ENCODE measurements at regions not wholly inside any gene's neighbourhood (a gene's known extent, or its start where the extent isn't known, plus 50 kb on each side); places are given as distances from the start of the nearest gene placed in this dataset.

- H3K27ac Mint-ChIP-seq, result no peak overlapping the region
- TF ChIP-seq CTCF (IDR thresholded peaks at IDR 0.05), result no peak
- no peak for ATAC-seq (ENCODE audit: poor library complexity)
- ChIA-PET CTCF (no interaction called here), POLR2A (no interaction called here)
- DNase-seq, result no peak
- H3K4me3 Mint-ChIP-seq, result no peak overlapping the region
- H3K9me3 ChIP-seq (ENCODE audit: control insufficient read depth in 1 of 2, insufficient read depth in 1 of 2, low read length in 2 of 2), result no peaks in the 10 kb centered on the region
- intact Hi-C loops (cut with DNase I, micrococcal nuclease), result no loop called here
- H3K27ac ChIP-seq (ENCODE audit: low read depth in 1 of 2, low read length in 2 of 2), result no peak overlapping the region
- H3K4me3 ChIP-seq (ENCODE audit: low read length), result no peak overlapping the region
- H3K36me3 Mint-ChIP-seq (ENCODE audit: low read depth), result peaks cover 34% of the 10 kb centered on the region
- peaks cover 4% of the 10 kb centered on the region for H3K36me3 ChIP-seq (ENCODE audit: insufficient read depth, low read length)
- H3K4me1 ChIP-seq (ENCODE audit: insufficient read depth, low read length), result peaks cover 16% of the 10 kb centered on the region
- no peaks in the 10 kb centered on the region for H3K27me3 Mint-ChIP-seq
- no peaks in the 10 kb centered on the region for H3K27me3 ChIP-seq (ENCODE audit: control insufficient read depth in 1 of 2, insufficient read depth in 2 of 2, low read length in 2 of 2)
- peaks cover 48% of the 10 kb centered on the region for H3K4me1 Mint-ChIP-seq (ENCODE audit: low read depth)
- no peaks in the 10 kb centered on the region for H3K9me3 Mint-ChIP-seq
Measured at GRCh38 chr10:45553613-45554012, 119.0 kb downstream of the ZFAND4 start.

- peaks cover 46% of the 10 kb centered on the region for H3K4me1 Mint-ChIP-seq (ENCODE audit: low read depth)
- H3K27me3 ChIP-seq (ENCODE audit: control insufficient read depth in 1 of 2, insufficient read depth in 2 of 2, low read length in 2 of 2), result no peaks in the 10 kb centered on the region
- ATAC-seq (ENCODE audit: poor library complexity) (no peak), DNase-seq (no peak)
- peaks cover 36% of the 10 kb centered on the region for H3K36me3 Mint-ChIP-seq (ENCODE audit: low read depth)
- CTCF ChIA-PET, result no interaction called here
- H3K36me3 ChIP-seq (ENCODE audit: insufficient read depth, low read length), result peaks cover 7% of the 10 kb centered on the region
- intact Hi-C loops (cut with DNase I, micrococcal nuclease), result no loop called here
- no peak overlapping the region for H3K27ac ChIP-seq (ENCODE audit: low read depth in 1 of 2, low read length in 2 of 2)
- peaks cover 11% of the 10 kb centered on the region for H3K4me1 ChIP-seq (ENCODE audit: insufficient read depth, low read length)
- H3K4me3 Mint-ChIP-seq, result no peak overlapping the region
- no peak for TF ChIP-seq CTCF (IDR thresholded peaks at IDR 0.05)
- POLR2A ChIA-PET, result no interaction called here
- no peaks in the 10 kb centered on the region for H3K9me3 Mint-ChIP-seq
- H3K9me3 ChIP-seq (ENCODE audit: control insufficient read depth in 1 of 2, insufficient read depth in 1 of 2, low read length in 2 of 2), result no peaks in the 10 kb centered on the region
- no peaks in the 10 kb centered on the region for H3K27me3 Mint-ChIP-seq
- no peak overlapping the region for H3K27ac Mint-ChIP-seq
- no peak overlapping the region for H3K4me3 ChIP-seq (ENCODE audit: low read length)
Measured at GRCh38 chr10:45553155-45553554, 119.4 kb downstream of the ZFAND4 start.

- Mint-ChIP-seq H3K9me3 (no peaks in the 10 kb centered on the region), H3K4me3 (no peak overlapping the region), H3K27ac (no peak overlapping the region), H3K4me1 (ENCODE audit: low read depth) (peaks cover 44% of the 10 kb centered on the region), H3K36me3 (ENCODE audit: low read depth) (peaks cover 43% of the 10 kb centered on the region), H3K27me3 (no peaks in the 10 kb centered on the region)
- DNase-seq (no peak), ATAC-seq (ENCODE audit: poor library complexity) (no peak)
- H3K4me3 ChIP-seq (ENCODE audit: low read length), result no peak overlapping the region
- ChIA-PET CTCF (no interaction called here), POLR2A (no interaction called here)
- intact Hi-C loops (cut with DNase I, micrococcal nuclease), result no loop called here
- H3K27ac ChIP-seq (ENCODE audit: low read depth in 1 of 2, low read length in 2 of 2), result no peak overlapping the region
- H3K9me3 ChIP-seq (ENCODE audit: control insufficient read depth in 1 of 2, insufficient read depth in 1 of 2, low read length in 2 of 2), result no peaks in the 10 kb centered on the region
- H3K36me3 ChIP-seq (ENCODE audit: insufficient read depth, low read length), result peaks cover 7% of the 10 kb centered on the region
- no peaks in the 10 kb centered on the region for H3K27me3 ChIP-seq (ENCODE audit: control insufficient read depth in 1 of 2, insufficient read depth in 2 of 2, low read length in 2 of 2)
- peaks cover 6% of the 10 kb centered on the region for H3K4me1 ChIP-seq (ENCODE audit: insufficient read depth, low read length)
- no peak for TF ChIP-seq CTCF (IDR thresholded peaks at IDR 0.05)
Measured at GRCh38 chr10:45552476-45552875, 120.1 kb downstream of the ZFAND4 start.
